Neural cell (in vitro differentiated cells): ENCODE measurements at regions not wholly inside any gene's neighbourhood (a gene's known extent, or its start where the extent isn't known, plus 50 kb on each side); places are given as distances from the start of the nearest gene placed in this dataset.

Experiments
- CTCF ChIP-seq: fragments of 450-650 bp; IDR thresholded peaks from 2 replicates; pipeline ENCODE4 v1.5.1; 2014; ENCODE audit warnings: antibody characterized with exemption, mild to moderate bottlenecking, moderate library complexity; ENCODE audit not compliant: poor library complexity, severe bottlenecking
- EZH2 ChIP-seq: fragments of 200-600, 300-800 bp; shearing (Covaris generic), sonication (generic); IDR thresholded peaks from 2 replicates; pipeline ENCODE4 v1.6.1; 2014; ENCODE audit warnings: antibody characterized with exemption, low read length, borderline replicate concordance, mild to moderate bottlenecking; ENCODE audit not compliant: insufficient read depth, poor library complexity, severe bottlenecking
- POLR2AphosphoS5 ChIP-seq: IDR thresholded peaks from 2 replicates; pipeline ENCODE4 v1.6.1; 2012
- RAD21 ChIP-seq: fragments of 450-650 bp; conservative IDR thresholded peaks from 2 replicates; pipeline ENCODE4 v1.6.1; 2014; ENCODE audit warnings: antibody characterized with exemption, mild to moderate bottlenecking, moderate library complexity
- REST ChIP-seq: IDR thresholded peaks from 2 replicates; pipeline ENCODE4 v1.6.1; 2012; ENCODE audit warnings: borderline replicate concordance

GRCh38 chr19:30167206-30167868, 204.8 kb upstream of the ZNF536 start:
- TF ChIP-seq CTCF (no peak), RAD21 (no peak), EZH2 (no peak), POLR2AphosphoS5 (no peak), REST (no peak)
